Astrocyte (in vitro differentiated cells and primary cell): ENCODE measurements at regions not wholly inside any gene's neighbourhood (a gene's known extent, or its start where the extent isn't known, plus 50 kb on each side); places are given as distances from the start of the nearest gene placed in this dataset.

Source experiments
- DNase-seq: peaks from one replicate; pipeline ENCODE4 v3.0.0-alpha.2; 2010; ENCODE audit warnings: low read depth
- FAIRE-seq: peaks from 2 replicates; lab custom pipeline; 2011; peaks lifted over from hg19 to GRCh38; lab: Jason Lieb, UNC
- H2AFZ ChIP-seq: 2 replicates; pipeline ENCODE4 v1.6.0; 2012; ENCODE audit warnings: low read depth, low read length, inconsistent platforms
- H3K27ac ChIP-seq: 2 replicates; pipeline ENCODE4 v1.5.1; 2011; ENCODE audit warnings: low read depth, low read length, inconsistent platforms
- H3K27me3 ChIP-seq: 2 replicates; pipeline ENCODE4 v1.6.0; 2011; ENCODE audit warnings: low read length, inconsistent platforms; ENCODE audit not compliant: insufficient read depth
- H3K36me3 ChIP-seq: 2 replicates; pipeline ENCODE4 v1.5.1; 2011; ENCODE audit warnings: low read length, inconsistent platforms; ENCODE audit not compliant: insufficient read depth
- H3K4me1 ChIP-seq: 2 replicates; pipeline ENCODE4 v1.5.1; 2011; ENCODE audit warnings: low read length, inconsistent platforms; ENCODE audit not compliant: insufficient read depth
- H3K4me2 ChIP-seq: 2 replicates; pipeline ENCODE4 v1.6.0; 2012; ENCODE audit warnings: low read length, inconsistent platforms
- H3K4me3 ChIP-seq: 2 replicates; pipeline ENCODE4 v1.5.1; 2011; ENCODE audit warnings: low read depth, mild to moderate bottlenecking, low read length, inconsistent platforms; ENCODE audit not compliant: insufficient read depth
- H3K79me2 ChIP-seq: 2 replicates; pipeline ENCODE4 v1.6.0; 2012; ENCODE audit warnings: mild to moderate bottlenecking, low read length, inconsistent platforms; ENCODE audit not compliant: insufficient read depth
- H3K9ac ChIP-seq: 2 replicates; pipeline ENCODE4 v1.6.0; 2012; ENCODE audit warnings: mild to moderate bottlenecking, low read length, inconsistent platforms
- H3K9me3 ChIP-seq: 2 replicates; pipeline ENCODE4 v1.5.1; 2012; ENCODE audit warnings: low read depth, mild to moderate bottlenecking, low read length, inconsistent platforms; ENCODE audit not compliant: insufficient read depth
- H4K20me1 ChIP-seq: 2 replicates; pipeline ENCODE4 v1.6.0; 2012; ENCODE audit warnings: low read length, inconsistent platforms; ENCODE audit not compliant: insufficient read depth
- H3K27ac Mint-ChIP-seq: one replicate; pipeline ENCODE4 v1.8.0; 2021; ENCODE audit warnings: mild to moderate bottlenecking, mixed read lengths; ENCODE audit not compliant: unreplicated experiment
- H3K27me3 Mint-ChIP-seq: one replicate; pipeline ENCODE4 v1.8.0; 2021; ENCODE audit warnings: low read depth, mixed read lengths; ENCODE audit not compliant: unreplicated experiment
- H3K36me3 Mint-ChIP-seq: one replicate; pipeline ENCODE4 v1.8.0; 2021; ENCODE audit warnings: low read depth, mixed read lengths; ENCODE audit not compliant: unreplicated experiment
- H3K4me1 Mint-ChIP-seq: one replicate; pipeline ENCODE4 v1.8.0; 2021; ENCODE audit warnings: low read depth, mixed read lengths; ENCODE audit not compliant: unreplicated experiment
- H3K4me3 Mint-ChIP-seq: one replicate; pipeline ENCODE4 v1.8.0; 2021; ENCODE audit warnings: mild to moderate bottlenecking, moderate library complexity, mixed read lengths; ENCODE audit not compliant: unreplicated experiment
- H3K9me3 Mint-ChIP-seq: one replicate; pipeline ENCODE4 v1.8.0; 2021; ENCODE audit warnings: mild to moderate bottlenecking, mixed read lengths; ENCODE audit not compliant: unreplicated experiment
- EZH2 ChIP-seq: IDR thresholded peaks from 2 replicates; pipeline ENCODE4 v1.6.1; 2012; ENCODE audit warnings: mild to moderate bottlenecking, low read length, inconsistent platforms; ENCODE audit not compliant: insufficient read depth
- TF ChIP-seq, protein P1 (sequence below): IDR thresholded peaks from 2 replicates; pipeline ENCODE4 v1.5.1; 2011; ENCODE audit warnings: low read depth, mild to moderate bottlenecking, inconsistent platforms, low read length, moderate library complexity; ENCODE audit not compliant: insufficient read depth

DNA sequence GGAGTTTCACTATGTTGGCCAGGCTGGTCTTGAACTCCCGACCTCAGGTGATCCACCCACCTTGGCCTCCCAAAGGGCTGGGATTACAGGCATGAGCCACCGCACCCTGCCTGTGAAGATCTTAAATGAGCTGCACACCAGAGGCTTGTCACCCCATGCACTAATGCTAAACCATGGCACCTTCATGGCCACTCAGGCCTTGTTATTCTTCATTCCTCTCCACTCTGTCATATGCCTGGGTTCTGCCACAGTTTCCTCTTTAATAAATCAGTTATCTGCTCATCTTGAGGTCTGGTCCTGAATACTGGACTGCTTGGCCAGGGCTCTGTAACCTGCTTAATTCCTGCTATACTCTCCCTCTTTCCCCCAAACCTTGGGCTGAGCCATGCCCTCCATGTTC, 104.3 kb upstream of the FOXN2 start:
- H3K27ac ChIP-seq: no peak overlapping the region
- no peak for TF ChIP-seq EZH2
- TF ChIP-seq, protein P1, sequence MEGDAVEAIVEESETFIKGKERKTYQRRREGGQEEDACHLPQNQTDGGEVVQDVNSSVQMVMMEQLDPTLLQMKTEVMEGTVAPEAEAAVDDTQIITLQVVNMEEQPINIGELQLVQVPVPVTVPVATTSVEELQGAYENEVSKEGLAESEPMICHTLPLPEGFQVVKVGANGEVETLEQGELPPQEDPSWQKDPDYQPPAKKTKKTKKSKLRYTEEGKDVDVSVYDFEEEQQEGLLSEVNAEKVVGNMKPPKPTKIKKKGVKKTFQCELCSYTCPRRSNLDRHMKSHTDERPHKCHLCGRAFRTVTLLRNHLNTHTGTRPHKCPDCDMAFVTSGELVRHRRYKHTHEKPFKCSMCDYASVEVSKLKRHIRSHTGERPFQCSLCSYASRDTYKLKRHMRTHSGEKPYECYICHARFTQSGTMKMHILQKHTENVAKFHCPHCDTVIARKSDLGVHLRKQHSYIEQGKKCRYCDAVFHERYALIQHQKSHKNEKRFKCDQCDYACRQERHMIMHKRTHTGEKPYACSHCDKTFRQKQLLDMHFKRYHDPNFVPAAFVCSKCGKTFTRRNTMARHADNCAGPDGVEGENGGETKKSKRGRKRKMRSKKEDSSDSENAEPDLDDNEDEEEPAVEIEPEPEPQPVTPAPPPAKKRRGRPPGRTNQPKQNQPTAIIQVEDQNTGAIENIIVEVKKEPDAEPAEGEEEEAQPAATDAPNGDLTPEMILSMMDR: no peak
- no peak overlapping the region for H2AFZ ChIP-seq
- no peak overlapping the region for H3K4me2 ChIP-seq
- no peaks in the 10 kb centered on the region for H4K20me1 ChIP-seq
- peaks cover 22% of the 10 kb centered on the region for H3K4me1 Mint-ChIP-seq
- no peaks in the 10 kb centered on the region for H3K27me3 ChIP-seq
- H3K79me2 ChIP-seq: no peaks in the 10 kb centered on the region
- no peaks in the 10 kb centered on the region for H3K36me3 ChIP-seq
- H3K4me3 Mint-ChIP-seq: no peak overlapping the region
- no peak overlapping the region for H3K9ac ChIP-seq
- no peaks in the 10 kb centered on the region for H3K27me3 Mint-ChIP-seq
- FAIRE-seq: no peak
- no peaks in the 10 kb centered on the region for H3K9me3 ChIP-seq
- no peaks in the 10 kb centered on the region for H3K9me3 Mint-ChIP-seq
- no peak overlapping the region for H3K4me3 ChIP-seq
- H3K36me3 Mint-ChIP-seq: no peaks in the 10 kb centered on the region
- DNase-seq: no peak
- no peak overlapping the region for H3K27ac Mint-ChIP-seq
- peaks cover 11% of the 10 kb centered on the region for H3K4me1 ChIP-seq

DNA sequence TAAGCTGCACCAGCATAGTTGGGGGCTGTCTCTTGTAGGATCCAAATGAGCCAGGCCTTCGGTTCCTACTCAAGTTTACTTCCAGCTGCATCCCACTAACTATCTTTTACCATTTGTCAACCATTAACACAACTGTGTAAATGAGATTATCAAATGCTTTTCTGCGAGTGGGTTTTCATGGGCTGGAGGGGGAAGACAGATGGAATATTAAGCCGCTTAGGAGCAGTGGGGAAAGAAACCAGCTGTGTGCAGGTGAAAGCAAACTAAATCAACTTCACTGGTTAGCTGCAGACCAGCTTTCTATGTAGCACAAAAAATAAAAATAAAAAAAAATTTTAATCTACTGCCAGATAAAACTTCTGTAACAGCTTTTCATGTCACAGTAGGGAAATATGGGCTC, 100.8 kb upstream of the FOXN2 start:
- H3K4me2 ChIP-seq: no peak overlapping the region
- Mint-ChIP-seq H3K27ac (no peak overlapping the region), H3K4me3 (no peak overlapping the region), H3K36me3 (no peaks in the 10 kb centered on the region), H3K27me3 (no peaks in the 10 kb centered on the region), H3K4me1 (peaks cover 11% of the 10 kb centered on the region), H3K9me3 (peaks cover 3% of the 10 kb centered on the region)
- H3K36me3 ChIP-seq: no peaks in the 10 kb centered on the region
- FAIRE-seq: no peak
- H3K9ac ChIP-seq: no peak overlapping the region
- no peaks in the 10 kb centered on the region for H4K20me1 ChIP-seq
- no peaks in the 10 kb centered on the region for H3K9me3 ChIP-seq
- no peak for TF ChIP-seq EZH2
- TF ChIP-seq, protein P1: no peak
- H3K4me3 ChIP-seq: no peak overlapping the region
- H3K4me1 ChIP-seq: peaks cover 11% of the 10 kb centered on the region
- H3K27ac ChIP-seq: no peak overlapping the region
- H2AFZ ChIP-seq: no peak overlapping the region
- DNase-seq: no peak
- H3K27me3 ChIP-seq: no peaks in the 10 kb centered on the region
- no peaks in the 10 kb centered on the region for H3K79me2 ChIP-seq

DNA sequence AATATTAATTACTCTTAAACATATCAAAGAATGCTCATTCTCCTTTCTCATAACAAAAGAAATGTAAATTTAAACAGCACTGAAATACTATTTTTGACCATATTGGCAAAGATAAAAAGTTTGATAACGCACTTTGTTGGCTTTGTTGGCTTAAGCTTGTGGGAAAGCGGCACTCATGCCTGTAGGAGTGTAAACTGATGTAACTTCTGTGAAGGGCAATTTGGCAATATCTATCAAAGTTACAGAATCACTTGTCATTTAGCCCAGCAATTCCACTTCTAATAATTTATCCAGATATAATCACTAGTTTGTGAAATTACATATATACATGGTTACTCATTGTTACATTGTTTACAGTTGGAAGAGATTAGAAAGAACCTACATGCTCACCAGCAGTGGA, 96.3 kb upstream of the FOXN2 start:
- H3K9me3 Mint-ChIP-seq: peaks cover 5% of the 10 kb centered on the region
- no peaks in the 10 kb centered on the region for H4K20me1 ChIP-seq
- H3K4me2 ChIP-seq: no peak overlapping the region
- H3K9me3 ChIP-seq: no peaks in the 10 kb centered on the region
- H3K79me2 ChIP-seq: no peaks in the 10 kb centered on the region
- no peak for DNase-seq
- no peak for FAIRE-seq
- no peak overlapping the region for H3K27ac ChIP-seq
- no peak overlapping the region for H3K4me3 ChIP-seq
- H2AFZ ChIP-seq: no peak overlapping the region
- no peaks in the 10 kb centered on the region for H3K27me3 Mint-ChIP-seq
- no peaks in the 10 kb centered on the region for H3K4me1 Mint-ChIP-seq
- TF ChIP-seq EZH2: no peak
- TF ChIP-seq, protein P1: no peak
- H3K9ac ChIP-seq: no peak overlapping the region
- no peaks in the 10 kb centered on the region for H3K36me3 ChIP-seq
- H3K36me3 Mint-ChIP-seq: no peaks in the 10 kb centered on the region
- no peak overlapping the region for H3K4me3 Mint-ChIP-seq
- H3K27ac Mint-ChIP-seq: no peak overlapping the region
- no peaks in the 10 kb centered on the region for H3K27me3 ChIP-seq
- no peaks in the 10 kb centered on the region for H3K4me1 ChIP-seq
